Activated CD4-positive, alpha-beta T cell treated with anti-CD3 and anti-CD28 coated beads, Interleukin-2, Interleukin-6, amounts not matched to agents 100 ng/mL and 50 ng/mL, durations not matched to agents 16 hours and 8 hours (primary cell): ENCODE measurements at regions not wholly inside any gene's neighbourhood (a gene's known extent, or its start where the extent isn't known, plus 50 kb on each side); places are given as distances from the start of the nearest gene placed in this dataset.

ENCODE experiments used
- DNase-seq: peaks from one replicate; pipeline ENCODE4 v3.0.0-alpha.2; 2020

DNA sequence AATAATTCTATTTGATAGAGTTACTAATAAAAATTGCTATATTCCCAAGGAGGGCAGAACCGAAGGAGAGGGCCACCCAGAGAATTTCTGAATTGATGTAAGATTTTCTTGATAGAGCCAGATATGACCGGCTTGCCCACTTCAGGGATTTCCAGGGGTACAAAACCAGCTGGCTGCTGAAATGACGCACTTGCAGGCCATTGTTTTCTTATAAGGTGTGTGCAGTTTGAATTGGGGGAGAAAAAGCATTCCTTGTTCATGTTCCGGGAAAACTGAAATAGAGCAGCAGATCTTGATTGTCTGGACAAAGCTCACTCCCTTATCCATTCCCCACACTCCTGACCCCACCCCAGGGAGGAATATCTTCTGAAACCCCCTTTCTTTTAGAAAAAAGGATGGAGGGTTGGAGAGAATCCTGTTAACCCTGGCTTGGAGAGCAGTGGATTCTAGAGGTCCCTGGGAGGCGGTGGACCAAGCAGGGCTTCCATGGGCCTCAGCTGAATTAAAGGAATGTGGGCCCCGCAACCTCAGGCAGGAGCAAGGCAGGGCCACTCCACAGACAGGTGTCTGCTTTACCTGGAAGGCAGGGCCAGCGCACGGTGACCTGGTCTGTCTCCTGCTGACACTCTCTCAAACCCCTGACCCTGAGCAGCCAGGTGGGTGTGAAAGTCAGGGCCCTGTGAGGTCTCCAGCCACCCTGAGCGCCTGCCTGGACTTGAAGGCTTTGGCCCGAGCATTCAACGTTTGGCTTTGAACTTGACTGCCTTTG lies 96.4 kb downstream of the TMEM170B start:
- DNase-seq = no peak

DNA sequence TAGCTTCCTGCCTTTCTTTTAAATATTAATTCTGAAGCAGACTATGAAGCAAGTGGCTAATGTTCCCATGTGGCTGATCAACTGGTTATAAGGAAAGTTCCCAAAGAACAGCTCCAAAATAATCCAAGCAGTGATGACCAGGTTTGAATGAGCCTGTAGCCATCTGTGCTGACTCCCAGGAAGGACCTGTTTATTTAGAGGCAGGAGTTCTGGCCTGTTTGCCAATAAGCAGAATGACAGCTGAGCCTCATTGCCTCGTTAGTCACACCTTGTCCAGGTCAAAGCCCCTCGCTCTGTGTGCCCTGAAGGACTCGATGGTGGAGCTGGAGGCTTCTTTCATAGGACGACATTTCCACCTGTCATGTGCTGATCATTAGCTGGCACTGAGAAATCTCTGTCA lies 97.4 kb downstream of the TMEM170B start:
- DNase-seq = no peak

- DNase-seq = no peak
Observed at GRCh38 chr6:11636121-11636520, 98.6 kb downstream of the TMEM170B start.

GRCh38 chr6:11637266-11637665 lies 99.7 kb downstream of the TMEM170B start:
- DNase-seq = no peak

- DNase-seq = no peak
Observed at GRCh38 chr6:11639376-11640235, 102.1 kb downstream of the TMEM170B start.

- no peak for DNase-seq
Observed at GRCh38 chr6:11640486-11640885, 102.9 kb downstream of the TMEM170B start.

- no peak for DNase-seq
Observed at GRCh38 chr6:11644071-11644470, 106.5 kb downstream of the TMEM170B start.

GRCh38 chr6:11644601-11645000 lies 107.1 kb downstream of the TMEM170B start:
- DNase-seq = no peak

GRCh38 chr6:11645016-11645415 lies 107.5 kb downstream of the TMEM170B start:
- DNase-seq = no peak

- DNase-seq = no peak
Observed at GRCh38 chr6:11648436-11648775, 110.9 kb downstream of the TMEM170B start.

DNA sequence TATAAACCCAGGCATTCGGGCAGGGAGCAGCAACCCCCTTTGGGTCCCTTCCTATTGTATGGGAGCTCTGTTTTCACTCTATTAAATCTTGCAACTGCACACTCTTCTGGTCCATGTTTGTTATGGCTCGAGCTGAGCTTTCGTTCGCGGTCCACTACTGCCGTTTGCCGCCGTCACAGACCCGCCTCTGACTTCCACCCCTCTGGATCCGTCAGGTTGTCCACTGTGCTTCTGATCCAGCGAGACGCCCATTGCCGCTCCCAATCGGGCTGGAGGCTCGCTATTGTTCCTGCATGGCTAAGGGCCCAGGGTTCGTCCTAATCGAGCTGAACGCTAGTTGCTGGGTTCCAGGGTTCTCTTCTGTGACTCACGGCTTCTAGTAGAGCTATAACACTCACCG lies 111.3 kb downstream of the TMEM170B start:
- DNase-seq = no peak

DNA sequence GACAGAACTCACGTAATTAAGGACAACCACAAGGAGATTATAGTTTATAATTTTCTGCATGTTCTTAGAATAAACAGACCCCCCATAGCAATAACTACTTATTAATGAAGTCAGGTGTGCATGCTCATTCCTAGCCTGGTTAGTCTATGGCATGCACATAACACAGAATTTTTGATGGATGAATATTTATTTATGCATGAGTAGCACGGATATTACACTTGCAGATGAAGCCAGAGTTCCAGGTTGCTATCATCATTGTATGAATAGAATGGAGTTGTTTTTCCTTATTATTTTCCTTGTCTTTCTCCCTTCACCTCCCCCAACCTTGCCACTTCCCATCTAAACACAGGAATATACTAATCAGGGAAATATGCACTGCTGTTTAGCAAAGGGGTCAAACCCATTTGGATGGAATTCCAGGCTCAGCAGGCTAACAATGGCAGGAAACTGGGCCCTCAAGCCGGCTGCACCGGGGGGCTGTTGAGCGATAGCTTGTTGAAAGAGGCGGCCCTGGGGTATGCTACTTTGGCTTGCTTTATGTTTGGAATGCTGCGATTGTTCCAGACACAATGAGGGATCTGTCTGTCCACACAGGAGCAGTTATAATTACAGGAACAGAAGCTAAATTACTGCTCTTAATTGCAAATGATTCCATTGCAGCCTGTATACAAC lies 112.6 kb downstream of the TMEM170B start:
- DNase-seq = no peak

DNA sequence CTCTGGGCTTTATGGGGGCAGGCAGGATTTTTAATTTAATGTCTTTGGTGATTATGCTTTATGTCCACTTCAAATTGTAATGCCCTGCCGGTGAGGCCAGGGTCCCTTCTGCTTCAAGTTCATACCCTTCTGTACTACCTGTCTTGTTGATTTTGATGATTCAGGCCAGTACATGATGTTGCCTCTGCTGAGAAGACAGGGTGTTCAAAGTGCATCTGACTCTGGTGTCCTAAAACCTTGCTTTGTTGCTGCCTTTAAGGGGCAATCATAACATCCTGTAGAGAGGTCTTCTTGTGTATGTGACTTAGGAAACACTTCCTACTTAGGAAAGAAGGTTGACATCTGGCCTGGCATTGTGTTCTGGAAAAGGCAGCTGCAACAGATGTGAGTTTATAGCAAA lies 113.2 kb downstream of the TMEM170B start:
- DNase-seq = no peak

DNA sequence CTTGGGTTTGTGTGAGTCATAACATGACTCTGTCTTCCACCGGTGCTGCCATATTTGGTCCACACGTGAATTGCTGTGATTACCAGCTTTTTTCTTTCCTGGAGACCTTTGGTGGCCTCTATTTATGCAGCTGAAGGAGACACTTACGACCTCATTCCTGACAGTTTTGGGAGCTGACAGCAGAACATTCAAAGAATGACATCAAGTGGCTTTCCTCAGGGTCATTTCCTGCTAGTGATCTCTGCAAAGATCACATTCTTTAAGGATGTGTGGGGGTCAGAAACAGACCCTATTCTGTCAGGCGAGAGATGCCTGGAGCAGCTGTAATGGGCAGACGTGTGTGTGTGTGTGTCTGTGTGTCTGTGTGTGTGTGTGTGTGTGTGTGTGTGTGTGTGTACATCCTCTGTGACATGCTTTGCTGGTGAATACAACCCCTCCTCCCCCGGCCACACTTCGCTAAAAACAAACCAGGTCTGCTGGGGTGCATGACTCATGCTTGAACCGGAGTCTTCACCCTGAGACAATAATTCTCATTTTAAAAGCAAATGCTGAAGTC lies 115.6 kb downstream of the TMEM170B start:
- peak; percentile 65 for DNase-seq

DNA sequence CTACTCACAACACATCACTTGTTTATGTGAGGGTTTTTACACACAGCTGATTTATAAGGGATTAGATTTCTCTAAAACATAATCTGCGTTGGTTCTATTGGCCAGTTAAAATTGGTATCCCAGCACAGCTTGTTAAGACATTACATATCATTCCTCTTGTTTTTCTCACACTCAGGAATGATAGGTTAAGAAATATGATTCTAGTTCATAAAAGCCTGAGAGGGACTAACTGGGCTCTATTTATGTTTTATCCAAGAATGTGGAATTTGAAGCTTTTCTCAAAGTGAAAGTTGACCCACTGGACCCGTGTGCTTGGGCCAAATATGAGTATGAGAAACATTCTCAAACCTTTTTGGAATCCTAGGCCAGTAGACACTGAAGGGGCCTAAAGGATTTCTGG lies 117.3 kb downstream of the TMEM170B start:
- no peak for DNase-seq

DNA sequence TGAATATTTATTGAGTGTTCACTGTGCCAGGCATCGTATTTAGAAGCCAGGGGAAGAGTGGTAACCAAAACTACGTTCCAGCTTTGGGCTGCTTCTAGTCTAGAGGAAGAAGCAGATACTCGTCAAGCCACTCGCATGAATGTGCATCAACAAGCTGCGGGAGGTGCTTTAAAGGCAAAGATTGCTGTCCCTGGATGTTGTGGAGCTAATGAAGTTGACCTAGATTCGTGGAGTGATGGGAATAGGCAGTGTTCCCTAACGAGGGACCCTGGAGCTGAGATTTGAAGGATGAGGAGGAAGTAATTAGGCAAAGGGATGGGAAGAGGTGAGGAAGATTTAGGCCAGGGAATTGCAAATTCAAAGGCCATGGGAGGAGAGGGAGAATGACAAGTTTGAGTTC lies 118.9 kb downstream of the TMEM170B start:
- no peak for DNase-seq

DNA sequence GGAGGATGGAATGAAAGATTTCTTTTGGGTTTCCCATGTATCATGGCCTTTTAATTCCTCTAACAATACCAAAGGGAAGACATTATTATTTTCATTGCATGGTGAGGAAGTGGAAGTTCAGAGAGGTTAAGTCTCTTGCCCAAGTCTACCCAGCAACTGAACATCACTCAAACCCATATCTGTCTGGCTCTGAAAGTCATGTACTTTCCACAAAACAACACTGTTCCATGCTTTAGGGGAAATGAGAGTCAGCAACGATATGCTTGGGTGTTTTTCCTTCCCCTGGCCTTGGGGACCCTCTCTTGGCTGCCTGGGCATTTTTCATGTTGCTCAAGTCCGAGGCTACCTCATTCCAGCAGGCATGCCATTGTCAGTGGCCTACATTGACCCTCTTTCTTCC lies 118.8 kb downstream of the ADTRP start:
- DNase-seq = no peak

DNA sequence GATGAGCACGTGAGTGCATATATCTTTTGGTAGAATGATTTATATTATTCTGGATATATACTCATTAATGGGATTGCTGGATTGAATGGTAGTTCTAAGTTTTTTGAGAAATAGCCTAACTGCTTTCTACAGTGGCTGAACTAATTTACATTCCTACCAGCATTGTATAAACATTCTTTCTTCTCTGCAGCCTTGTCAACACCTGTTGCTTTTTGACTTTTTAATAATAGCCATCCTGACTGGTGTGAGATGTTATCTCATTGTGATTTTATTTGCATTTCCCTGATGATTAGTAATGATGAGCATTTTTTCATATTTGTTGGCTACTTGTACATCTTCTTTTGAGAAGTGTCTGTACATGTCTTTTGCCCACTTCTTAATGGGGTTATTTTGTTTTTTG lies 116.3 kb downstream of the ADTRP start:
- no peak for DNase-seq

GRCh38 chr6:11663519-11663918 lies 115.1 kb downstream of the ADTRP start:
- no peak for DNase-seq
